Transverse colon (tissue), 4 donors: ENCODE measurements at regions not wholly inside any gene's neighbourhood (a gene's known extent, or its start where the extent isn't known, plus 50 kb on each side); places are given as distances from the start of the nearest gene placed in this dataset.

Source experiments
- EP300 ChIP-seq: sonication (generic); formaldehyde crosslinking; IDR thresholded peaks from one replicate; pipeline ENCODE4 v1.6.1; 2017; ENCODE audit warnings: antibody characterized with exemption, low read depth
- POLR2A ChIP-seq: fragments of 450-650 bp; IDR thresholded peaks from one replicate; pipeline ENCODE4 v1.6.1; 2016; ENCODE audit warnings: antibody characterized with exemption, mild to moderate bottlenecking, moderate library complexity
- POLR2AphosphoS5 ChIP-seq, 3 donors: sonication (generic); formaldehyde crosslinking; IDR thresholded peaks; one replicate each; pipeline ENCODE4 v1.6.1; 2016; ENCODE audit warnings: antibody characterized with exemption in 3 of 3
- TF ChIP-seq, protein P1 (sequence below), 5 experiments: fragments of 200-600 bp in 3 of 5; fragments of 450-650 bp in 2 of 5; sonication (generic) in 3 of 5; IDR thresholded peaks; 1 replicate in 2 of 5; 2 replicates in 3 of 5; pipeline ENCODE4 v1.5.1; 2016 to 2017; ENCODE audit warnings: antibody characterized with exemption in 5 of 5, inconsistent platforms in 3 of 5, mild to moderate bottlenecking in 2 of 5, moderate library complexity in 1 of 5

DNA sequence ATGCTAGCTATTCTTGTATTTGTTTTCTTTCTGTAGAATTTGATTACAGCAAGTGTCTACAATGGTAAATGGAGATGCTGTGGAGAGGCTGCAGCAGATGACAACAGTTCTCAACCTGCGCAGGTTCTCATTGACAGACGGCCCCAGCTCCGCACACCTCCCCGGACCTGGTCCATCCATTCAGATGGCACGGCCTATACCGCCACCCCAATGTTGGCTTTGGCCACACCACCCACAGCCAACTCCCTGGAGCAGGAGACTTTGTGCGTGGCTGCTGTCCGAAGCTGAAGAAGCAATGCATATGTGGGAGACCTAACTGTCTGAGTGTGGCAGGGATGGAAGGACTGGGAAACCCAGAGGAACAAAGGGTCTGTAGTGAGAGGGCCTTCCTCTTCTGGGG lies 116.4 kb upstream of the TCERG1L start:
- TF ChIP-seq POLR2A (no peak), POLR2AphosphoS5 (IDR thresholded peaks at IDR 0.05) (no peak), EP300 (no peak)
- TF ChIP-seq, protein P1, sequence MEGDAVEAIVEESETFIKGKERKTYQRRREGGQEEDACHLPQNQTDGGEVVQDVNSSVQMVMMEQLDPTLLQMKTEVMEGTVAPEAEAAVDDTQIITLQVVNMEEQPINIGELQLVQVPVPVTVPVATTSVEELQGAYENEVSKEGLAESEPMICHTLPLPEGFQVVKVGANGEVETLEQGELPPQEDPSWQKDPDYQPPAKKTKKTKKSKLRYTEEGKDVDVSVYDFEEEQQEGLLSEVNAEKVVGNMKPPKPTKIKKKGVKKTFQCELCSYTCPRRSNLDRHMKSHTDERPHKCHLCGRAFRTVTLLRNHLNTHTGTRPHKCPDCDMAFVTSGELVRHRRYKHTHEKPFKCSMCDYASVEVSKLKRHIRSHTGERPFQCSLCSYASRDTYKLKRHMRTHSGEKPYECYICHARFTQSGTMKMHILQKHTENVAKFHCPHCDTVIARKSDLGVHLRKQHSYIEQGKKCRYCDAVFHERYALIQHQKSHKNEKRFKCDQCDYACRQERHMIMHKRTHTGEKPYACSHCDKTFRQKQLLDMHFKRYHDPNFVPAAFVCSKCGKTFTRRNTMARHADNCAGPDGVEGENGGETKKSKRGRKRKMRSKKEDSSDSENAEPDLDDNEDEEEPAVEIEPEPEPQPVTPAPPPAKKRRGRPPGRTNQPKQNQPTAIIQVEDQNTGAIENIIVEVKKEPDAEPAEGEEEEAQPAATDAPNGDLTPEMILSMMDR (IDR thresholded peaks at IDR 0.05) = no peak
